WTC11 (cell line): ENCODE measurements at regions not wholly inside any gene's neighbourhood (a gene's known extent, or its start where the extent isn't known, plus 50 kb on each side); places are given as distances from the start of the nearest gene placed in this dataset.
"Not testable (repeated sequence)": the region's sequence is repeated elsewhere in the genome, so short reads cannot be mapped to it uniquely, and the experiment has no call there.

Experiments used
- ATAC-seq: fragments of 200-7000 bp; cut with Tn5 transposase; 2 replicates; pipeline ENCODE4 v1.10.0; 2021; ENCODE audit warnings: mild to moderate bottlenecking, moderate library complexity
- CTCF ChIA-PET: fragments of 300-600 bp; sonication (Branson Sonifier 250); formaldehyde crosslinking; loops from one replicate; lab custom pipeline; 2021; ENCODE audit warnings: antibody characterized with exemption; lab: Charles Lee
- POLR2A ChIA-PET: fragments of 350-600 bp; sonication (Branson Sonifier 250); formaldehyde crosslinking; loops from one replicate; lab custom pipeline; 2021; ENCODE audit warnings: antibody characterized with exemption; lab: Charles Lee
- DNase-seq: peaks from one replicate; pipeline ENCODE4 v3.0.0; 2021; ENCODE audit warnings: low spot score
- H3K27ac Mint-ChIP-seq: 2 replicates; pipeline ENCODE4 v1.8.0; 2021; ENCODE audit warnings: mixed read lengths
- H3K27me3 Mint-ChIP-seq: 2 replicates; pipeline ENCODE4 v1.8.0; 2021; ENCODE audit warnings: low read depth, mild to moderate bottlenecking, moderate library complexity, mixed read lengths
- H3K36me3 Mint-ChIP-seq: 2 replicates; pipeline ENCODE4 v1.8.0; 2021; ENCODE audit warnings: mixed read lengths
- H3K4me1 Mint-ChIP-seq: 2 replicates; pipeline ENCODE4 v1.8.0; 2022; ENCODE audit warnings: mixed read lengths
- H3K4me3 Mint-ChIP-seq: 2 replicates; pipeline ENCODE4 v1.8.0; 2021; ENCODE audit warnings: mild to moderate bottlenecking, moderate library complexity, mixed read lengths
- H3K9me3 Mint-ChIP-seq: 2 replicates; pipeline ENCODE4 v1.8.0; 2021; ENCODE audit warnings: mixed read lengths
- ESRRA ChIP-seq: sonication (generic); formaldehyde crosslinking; IDR thresholded peaks from 2 replicates; pipeline ENCODE4 v1.8.1; 2022; ENCODE audit warnings: mild to moderate bottlenecking, missing genetic modification reagents, borderline replicate concordance
- FOXK1 ChIP-seq: sonication (generic); formaldehyde crosslinking; IDR thresholded peaks from 2 replicates; pipeline ENCODE4 v1.8.0; 2022; ENCODE audit warnings: mild to moderate bottlenecking, moderate library complexity, missing genetic modification reagents
- GRHL2 ChIP-seq: fragments of 250-450 bp; sonication (Bioruptor Pico); IDR thresholded peaks from 2 replicates; pipeline ENCODE4 v1.8.0; 2022; ENCODE audit warnings: mild to moderate bottlenecking, moderate library complexity; ENCODE audit not compliant: insufficient replicate concordance, severe bottlenecking
- GTF2I ChIP-seq: fragments of 250-450 bp; sonication (Bioruptor Pico); conservative IDR thresholded peaks from 2 replicates; pipeline ENCODE4 v1.4.0; 2021; ENCODE audit warnings: mild to moderate bottlenecking
- HMGA2 ChIP-seq: fragments of 250-450 bp; sonication (Bioruptor Pico); IDR thresholded peaks from 2 replicates; pipeline ENCODE4 v1.4.0; 2021; ENCODE audit warnings: mild to moderate bottlenecking, moderate library complexity
- MXD4 ChIP-seq: fragments of 250-450 bp; sonication (Bioruptor Pico); IDR thresholded peaks from 2 replicates; pipeline ENCODE4 v1.8.0; 2021; ENCODE audit warnings: mild to moderate bottlenecking, moderate library complexity, borderline replicate concordance
- MYBL2 ChIP-seq: sonication (generic); formaldehyde crosslinking; IDR thresholded peaks from 2 replicates; pipeline ENCODE4 v1.8.1; 2023; ENCODE audit warnings: mild to moderate bottlenecking, moderate library complexity, missing genetic modification reagents
- NFATC4 ChIP-seq: fragments of 250-450 bp; sonication (Bioruptor Pico); IDR thresholded peaks from 2 replicates; pipeline ENCODE4 v1.9.0; 2021; ENCODE audit warnings: mild to moderate bottlenecking
- NFE2L1 ChIP-seq: sonication (generic); formaldehyde crosslinking; IDR thresholded peaks from 2 replicates; pipeline ENCODE4 v1.8.1; 2023; ENCODE audit warnings: missing genetic modification reagents
- NR3C1 ChIP-seq: sonication (generic); formaldehyde crosslinking; conservative IDR thresholded peaks from 2 replicates; pipeline ENCODE4 v1.8.1; 2023; ENCODE audit warnings: low read depth, mild to moderate bottlenecking, missing genetic modification reagents
- SOX15 ChIP-seq: fragments of 250-450 bp; sonication (Bioruptor Pico); IDR thresholded peaks from 2 replicates; pipeline ENCODE4 v1.9.0; 2021; ENCODE audit warnings: mild to moderate bottlenecking
- ZNF121 ChIP-seq: sonication (generic); formaldehyde crosslinking; IDR thresholded peaks from 2 replicates; pipeline ENCODE4 v1.8.0; 2023; ENCODE audit warnings: missing genetic modification reagents
- ZNF138 ChIP-seq: sonication (generic); formaldehyde crosslinking; conservative IDR thresholded peaks from 2 replicates; pipeline ENCODE4 v1.8.1; 2022; ENCODE audit warnings: mild to moderate bottlenecking, moderate library complexity, missing genetic modification reagents
- ZNF263 ChIP-seq: sonication (generic); formaldehyde crosslinking; IDR thresholded peaks from 2 replicates; pipeline ENCODE4 v1.8.1; 2022; ENCODE audit warnings: low read depth, mild to moderate bottlenecking, moderate library complexity, missing genetic modification reagents
- ZNF317 ChIP-seq: sonication (generic); formaldehyde crosslinking; IDR thresholded peaks from 2 replicates; pipeline ENCODE4 v1.8.1; 2023; ENCODE audit warnings: low read depth, mild to moderate bottlenecking, moderate library complexity, missing genetic modification reagents, borderline replicate concordance
- TF ChIP-seq, protein P1 (sequence below): fragments of 250-450 bp; sonication (Bioruptor Pico); IDR thresholded peaks from 2 replicates; pipeline ENCODE4 v1.9.0; 2021; ENCODE audit warnings: mild to moderate bottlenecking
- TF ChIP-seq, protein P2 (sequence below): sonication (generic); formaldehyde crosslinking; IDR thresholded peaks from 2 replicates; pipeline ENCODE4 v1.8.1; 2022; ENCODE audit warnings: low read depth, missing genetic modification reagents, borderline replicate concordance
- TF ChIP-seq, protein P3 (sequence below): fragments of 250-450 bp; sonication (Bioruptor Pico); conservative IDR thresholded peaks from 2 replicates; pipeline ENCODE4 v1.9.0; 2021; ENCODE audit warnings: mild to moderate bottlenecking
- TF ChIP-seq, protein P4 (sequence below): sonication (generic); formaldehyde crosslinking; conservative IDR thresholded peaks from 2 replicates; pipeline ENCODE4 v1.8.1; 2022; ENCODE audit warnings: mild to moderate bottlenecking, missing genetic modification reagents
- TF ChIP-seq, protein P5 (sequence below): sonication (generic); formaldehyde crosslinking; IDR thresholded peaks from 2 replicates; pipeline ENCODE4 v1.8.0; 2022; ENCODE audit warnings: mild to moderate bottlenecking, missing genetic modification reagents
- TF ChIP-seq, protein P6 (sequence below): sonication (generic); formaldehyde crosslinking; IDR thresholded peaks from 2 replicates; pipeline ENCODE4 v1.8.1; 2023; ENCODE audit warnings: mild to moderate bottlenecking, missing genetic modification reagents
- TF ChIP-seq, protein P7 (sequence below): sonication (generic); formaldehyde crosslinking; IDR thresholded peaks from 2 replicates; pipeline ENCODE4 v1.8.1; 2023; ENCODE audit warnings: mild to moderate bottlenecking, missing genetic modification reagents

DNA sequence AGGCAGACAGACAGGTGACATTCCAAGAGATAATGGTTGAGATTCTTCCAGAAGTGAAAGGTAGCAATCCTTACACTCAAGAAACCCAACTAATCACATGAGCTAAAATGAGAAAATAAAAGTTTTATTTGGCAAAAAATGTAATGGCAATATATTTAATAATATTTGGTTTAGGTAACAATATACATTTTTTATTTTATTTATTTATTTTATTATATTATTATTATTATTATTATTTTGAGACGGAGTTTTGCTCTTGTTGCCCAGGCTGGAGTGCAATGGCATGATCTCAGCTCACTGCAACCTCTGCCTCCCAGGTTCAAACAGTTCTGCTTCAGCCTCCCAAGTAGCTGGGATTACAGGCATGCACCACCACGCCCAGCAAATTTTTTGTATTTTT lies 74.6 kb upstream of the TET2 start:
- CTCF ChIA-PET, H3K36me3 Mint-ChIP-seq, H3K27ac Mint-ChIP-seq, POLR2A ChIA-PET, ATAC-seq, H3K4me3 Mint-ChIP-seq, H3K9me3 Mint-ChIP-seq, DNase-seq, H3K4me1 Mint-ChIP-seq, H3K27me3 Mint-ChIP-seq: not testable (repeated sequence)
- TF ChIP-seq HMGA2, result peak; percentile 93

DNA sequence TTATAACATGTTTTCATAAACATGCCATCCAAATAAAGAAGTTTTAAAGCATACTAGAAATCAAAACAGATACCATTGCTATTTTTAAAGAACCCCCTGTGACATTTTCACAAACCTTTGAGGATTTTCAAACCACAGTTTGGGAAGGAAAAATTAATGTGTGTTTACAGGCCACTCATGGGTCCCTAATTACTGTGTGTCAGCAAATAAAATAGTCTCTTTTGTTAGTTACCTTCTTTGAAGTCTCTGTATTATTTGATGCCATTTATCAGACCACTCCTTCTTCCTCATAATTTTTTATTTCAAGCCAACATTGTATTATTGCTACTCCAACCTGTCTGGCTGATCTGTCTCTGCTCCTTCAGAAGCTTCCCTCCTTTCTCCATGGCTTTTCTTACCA lies 72.6 kb upstream of the TET2 start:
- Mint-ChIP-seq H3K9me3 (no peaks in the 10 kb centered on the region), H3K36me3 (no peaks in the 10 kb centered on the region), H3K4me1 (no peaks in the 10 kb centered on the region), H3K27me3 (no peaks in the 10 kb centered on the region; the same call in 1 of the 2 replicates), H3K27ac (no peak overlapping the region), H3K4me3 (no peak overlapping the region)
- POLR2A ChIA-PET, result no interaction called here
- CTCF ChIA-PET, result no interaction called here
- DNase-seq (no peak), ATAC-seq (no peak)
- TF ChIP-seq NR3C1 (CRISPR knock-in tag), result no peak
- TF ChIP-seq, protein P1, sequence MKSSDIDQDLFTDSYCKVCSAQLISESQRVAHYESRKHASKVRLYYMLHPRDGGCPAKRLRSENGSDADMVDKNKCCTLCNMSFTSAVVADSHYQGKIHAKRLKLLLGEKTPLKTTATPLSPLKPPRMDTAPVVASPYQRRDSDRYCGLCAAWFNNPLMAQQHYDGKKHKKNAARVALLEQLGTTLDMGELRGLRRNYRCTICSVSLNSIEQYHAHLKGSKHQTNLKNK (CRISPR knock-in tag), result no peak
- TF ChIP-seq NFATC4 (CRISPR knock-in tag), result no peak
- TF ChIP-seq, protein P2, sequence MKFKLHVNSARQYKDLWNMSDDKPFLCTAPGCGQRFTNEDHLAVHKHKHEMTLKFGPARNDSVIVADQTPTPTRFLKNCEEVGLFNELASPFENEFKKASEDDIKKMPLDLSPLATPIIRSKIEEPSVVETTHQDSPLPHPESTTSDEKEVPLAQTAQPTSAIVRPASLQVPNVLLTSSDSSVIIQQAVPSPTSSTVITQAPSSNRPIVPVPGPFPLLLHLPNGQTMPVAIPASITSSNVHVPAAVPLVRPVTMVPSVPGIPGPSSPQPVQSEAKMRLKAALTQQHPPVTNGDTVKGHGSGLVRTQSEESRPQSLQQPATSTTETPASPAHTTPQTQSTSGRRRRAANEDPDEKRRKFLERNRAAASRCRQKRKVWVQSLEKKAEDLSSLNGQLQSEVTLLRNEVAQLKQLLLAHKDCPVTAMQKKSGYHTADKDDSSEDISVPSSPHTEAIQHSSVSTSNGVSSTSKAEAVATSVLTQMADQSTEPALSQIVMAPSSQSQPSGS (CRISPR knock-in tag), result no peak
- no peak for TF ChIP-seq ZNF317 (CRISPR knock-in tag)
- TF ChIP-seq GRHL2 (CRISPR knock-in tag), result no peak
- TF ChIP-seq, protein P3, sequence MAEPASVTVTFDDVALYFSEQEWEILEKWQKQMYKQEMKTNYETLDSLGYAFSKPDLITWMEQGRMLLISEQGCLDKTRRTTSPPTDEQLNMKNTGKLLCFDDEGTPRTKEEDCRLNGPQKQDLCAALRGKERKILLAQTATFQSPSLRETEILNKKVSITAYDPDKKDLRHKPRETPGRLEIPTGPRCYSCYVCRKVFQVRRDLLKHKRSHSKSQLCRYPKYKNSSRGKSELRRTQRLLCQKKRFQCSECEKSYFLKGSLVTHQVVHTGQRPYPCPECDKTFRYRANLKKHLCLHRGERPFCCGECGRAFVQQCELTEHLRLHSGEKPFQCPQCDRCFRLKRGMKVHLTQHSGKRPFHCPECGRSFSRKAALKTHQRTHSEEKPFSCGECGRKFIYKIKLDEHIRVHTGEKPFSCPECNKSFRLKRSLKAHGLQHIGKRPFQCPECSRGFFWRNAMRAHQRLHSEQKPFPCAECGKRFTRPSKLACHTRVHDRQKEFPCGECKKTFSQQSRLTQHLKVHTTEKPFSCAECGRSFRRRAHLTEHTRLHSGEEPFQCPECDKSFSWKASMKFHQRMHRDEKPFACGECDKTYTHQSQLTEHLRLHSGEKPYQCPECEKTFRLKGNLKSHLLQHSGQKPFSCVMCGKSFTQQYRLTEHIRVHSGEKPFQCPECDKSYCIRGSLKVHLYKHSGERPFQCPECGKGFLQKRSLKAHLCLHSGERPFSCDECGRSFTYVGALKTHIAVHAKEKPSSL (CRISPR knock-in tag), result no peak
- no peak for TF ChIP-seq ZNF263 (CRISPR knock-in tag)
- TF ChIP-seq NFE2L1 (CRISPR knock-in tag), result no peak
- TF ChIP-seq, protein P4, sequence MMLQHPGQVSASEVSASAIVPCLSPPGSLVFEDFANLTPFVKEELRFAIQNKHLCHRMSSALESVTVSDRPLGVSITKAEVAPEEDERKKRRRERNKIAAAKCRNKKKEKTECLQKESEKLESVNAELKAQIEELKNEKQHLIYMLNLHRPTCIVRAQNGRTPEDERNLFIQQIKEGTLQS (CRISPR knock-in tag), result no peak
- TF ChIP-seq MXD4 (CRISPR knock-in tag), result no peak
- TF ChIP-seq FOXK1 (CRISPR knock-in tag), result no peak
- no peak for TF ChIP-seq SOX15
- TF ChIP-seq, protein P5, sequence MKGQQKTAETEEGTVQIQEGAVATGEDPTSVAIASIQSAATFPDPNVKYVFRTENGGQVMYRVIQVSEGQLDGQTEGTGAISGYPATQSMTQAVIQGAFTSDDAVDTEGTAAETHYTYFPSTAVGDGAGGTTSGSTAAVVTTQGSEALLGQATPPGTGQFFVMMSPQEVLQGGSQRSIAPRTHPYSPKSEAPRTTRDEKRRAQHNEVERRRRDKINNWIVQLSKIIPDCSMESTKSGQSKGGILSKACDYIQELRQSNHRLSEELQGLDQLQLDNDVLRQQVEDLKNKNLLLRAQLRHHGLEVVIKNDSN, result no peak
- no peak for TF ChIP-seq HMGA2
- TF ChIP-seq, protein P6, sequence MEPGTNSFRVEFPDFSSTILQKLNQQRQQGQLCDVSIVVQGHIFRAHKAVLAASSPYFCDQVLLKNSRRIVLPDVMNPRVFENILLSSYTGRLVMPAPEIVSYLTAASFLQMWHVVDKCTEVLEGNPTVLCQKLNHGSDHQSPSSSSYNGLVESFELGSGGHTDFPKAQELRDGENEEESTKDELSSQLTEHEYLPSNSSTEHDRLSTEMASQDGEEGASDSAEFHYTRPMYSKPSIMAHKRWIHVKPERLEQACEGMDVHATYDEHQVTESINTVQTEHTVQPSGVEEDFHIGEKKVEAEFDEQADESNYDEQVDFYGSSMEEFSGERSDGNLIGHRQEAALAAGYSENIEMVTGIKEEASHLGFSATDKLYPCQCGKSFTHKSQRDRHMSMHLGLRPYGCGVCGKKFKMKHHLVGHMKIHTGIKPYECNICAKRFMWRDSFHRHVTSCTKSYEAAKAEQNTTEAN, result no peak
- no peak for TF ChIP-seq MYBL2

DNA sequence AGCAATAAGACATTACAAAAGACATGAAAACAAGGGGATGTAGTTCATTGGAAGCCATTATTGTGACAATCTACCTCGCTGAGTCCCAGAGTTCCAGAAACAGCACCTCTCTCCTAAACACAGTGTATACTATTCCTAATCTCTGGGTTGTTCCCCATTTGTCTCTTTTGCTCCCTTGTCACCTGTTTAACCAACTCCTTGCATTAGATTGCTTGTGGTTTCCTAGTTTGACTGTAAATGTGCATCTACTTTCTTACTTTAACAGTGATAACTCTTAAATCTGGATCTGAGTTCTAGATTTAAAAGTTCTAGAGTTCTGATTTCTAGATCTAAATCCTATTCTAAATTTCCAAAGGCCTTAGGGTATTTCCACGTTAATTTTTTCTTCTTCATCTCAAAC lies 71.6 kb upstream of the TET2 start:
- DNase-seq (no peak), ATAC-seq (no peak)
- H3K9me3 Mint-ChIP-seq, result no peaks in the 10 kb centered on the region
- POLR2A ChIA-PET, result no interaction called here
- CTCF ChIA-PET, result no interaction called here
- no peaks in the 10 kb centered on the region; the same call in 1 of the 2 replicates for H3K27me3 Mint-ChIP-seq
- no peak overlapping the region for H3K4me3 Mint-ChIP-seq
- H3K4me1 Mint-ChIP-seq, result no peaks in the 10 kb centered on the region
- no peaks in the 10 kb centered on the region for H3K36me3 Mint-ChIP-seq
- H3K27ac Mint-ChIP-seq, result no peak overlapping the region
- no peak for TF ChIP-seq ZNF121 (CRISPR knock-in tag)
- TF ChIP-seq ZNF138 (CRISPR knock-in tag), result no peak
- TF ChIP-seq NFE2L1 (CRISPR knock-in tag), result no peak
- TF ChIP-seq, protein P7, sequence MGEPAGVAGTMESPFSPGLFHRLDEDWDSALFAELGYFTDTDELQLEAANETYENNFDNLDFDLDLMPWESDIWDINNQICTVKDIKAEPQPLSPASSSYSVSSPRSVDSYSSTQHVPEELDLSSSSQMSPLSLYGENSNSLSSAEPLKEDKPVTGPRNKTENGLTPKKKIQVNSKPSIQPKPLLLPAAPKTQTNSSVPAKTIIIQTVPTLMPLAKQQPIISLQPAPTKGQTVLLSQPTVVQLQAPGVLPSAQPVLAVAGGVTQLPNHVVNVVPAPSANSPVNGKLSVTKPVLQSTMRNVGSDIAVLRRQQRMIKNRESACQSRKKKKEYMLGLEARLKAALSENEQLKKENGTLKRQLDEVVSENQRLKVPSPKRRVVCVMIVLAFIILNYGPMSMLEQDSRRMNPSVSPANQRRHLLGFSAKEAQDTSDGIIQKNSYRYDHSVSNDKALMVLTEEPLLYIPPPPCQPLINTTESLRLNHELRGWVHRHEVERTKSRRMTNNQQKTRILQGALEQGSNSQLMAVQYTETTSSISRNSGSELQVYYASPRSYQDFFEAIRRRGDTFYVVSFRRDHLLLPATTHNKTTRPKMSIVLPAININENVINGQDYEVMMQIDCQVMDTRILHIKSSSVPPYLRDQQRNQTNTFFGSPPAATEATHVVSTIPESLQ, result no peak
- TF ChIP-seq ESRRA, result no peak
- TF ChIP-seq, protein P3 (CRISPR knock-in tag), result no peak
- no peak for TF ChIP-seq ZNF263 (CRISPR knock-in tag)
- TF ChIP-seq, protein P4 (CRISPR knock-in tag), result no peak
- no peak for TF ChIP-seq GTF2I (CRISPR knock-in tag)
